Ishikawa (cell line): ENCODE measurements at regions not wholly inside any gene's neighbourhood (a gene's known extent, or its start where the extent isn't known, plus 50 kb on each side); places are given as distances from the start of the nearest gene placed in this dataset.

Experiments used
- CEBPB ChIP-seq: IDR thresholded peaks from 2 replicates; pipeline ENCODE4 v1.6.1; 2012
- CREB1 ChIP-seq: IDR thresholded peaks from 2 replicates; pipeline ENCODE4 v1.6.1; 2012; ENCODE audit warnings: low read depth
- EGR1 ChIP-seq: IDR thresholded peaks from 2 replicates; pipeline ENCODE4 v1.6.1; 2012
- EP300 ChIP-seq: IDR thresholded peaks from 2 replicates; pipeline ENCODE4 v1.6.1; 2012; ENCODE audit warnings: borderline replicate concordance
- FOXM1 ChIP-seq: IDR thresholded peaks from 2 replicates; pipeline ENCODE4 v1.6.1; 2012; ENCODE audit warnings: low read depth, borderline replicate concordance
- MAX ChIP-seq: IDR thresholded peaks from 2 replicates; pipeline ENCODE4 v1.6.1; 2012
- NFIC ChIP-seq: IDR thresholded peaks from 2 replicates; pipeline ENCODE4 v1.6.1; 2012
- RAD21 ChIP-seq: IDR thresholded peaks from 2 replicates; pipeline ENCODE4 v1.6.1; 2012; ENCODE audit warnings: low read depth
- REST ChIP-seq: IDR thresholded peaks from 2 replicates; pipeline ENCODE4 v1.6.1; 2012; ENCODE audit warnings: low read depth, mild to moderate bottlenecking
- TAF1 ChIP-seq: IDR thresholded peaks from 2 replicates; pipeline ENCODE4 v1.6.1; 2012; ENCODE audit warnings: low read depth, mild to moderate bottlenecking
- TCF12 ChIP-seq: IDR thresholded peaks from 2 replicates; pipeline ENCODE4 v1.6.1; 2012; ENCODE audit warnings: low read depth
- TEAD4 ChIP-seq: IDR thresholded peaks from 2 replicates; pipeline ENCODE4 v1.6.1; 2012
- YY1 ChIP-seq: IDR thresholded peaks from 2 replicates; pipeline ENCODE4 v1.6.1; 2012; ENCODE audit warnings: low read depth
- ZBTB7A ChIP-seq: IDR thresholded peaks from 2 replicates; pipeline ENCODE4 v1.6.1; 2012; ENCODE audit warnings: low read depth
- TF ChIP-seq, protein P1 (sequence below): IDR thresholded peaks from 2 replicates; pipeline ENCODE4 v1.6.1; 2012

GRCh38 chr5:2866662-2867372 lies 115.3 kb upstream of the IRX2 start:
- TF ChIP-seq NFIC = no peak
- no peak for TF ChIP-seq MAX
- TF ChIP-seq FOXM1 = no peak
- no peak for TF ChIP-seq YY1
- no peak for TF ChIP-seq EP300
- TF ChIP-seq CEBPB = no peak
- no peak for TF ChIP-seq RAD21
- TF ChIP-seq TAF1 = no peak
- no peak for TF ChIP-seq ZBTB7A

DNA sequence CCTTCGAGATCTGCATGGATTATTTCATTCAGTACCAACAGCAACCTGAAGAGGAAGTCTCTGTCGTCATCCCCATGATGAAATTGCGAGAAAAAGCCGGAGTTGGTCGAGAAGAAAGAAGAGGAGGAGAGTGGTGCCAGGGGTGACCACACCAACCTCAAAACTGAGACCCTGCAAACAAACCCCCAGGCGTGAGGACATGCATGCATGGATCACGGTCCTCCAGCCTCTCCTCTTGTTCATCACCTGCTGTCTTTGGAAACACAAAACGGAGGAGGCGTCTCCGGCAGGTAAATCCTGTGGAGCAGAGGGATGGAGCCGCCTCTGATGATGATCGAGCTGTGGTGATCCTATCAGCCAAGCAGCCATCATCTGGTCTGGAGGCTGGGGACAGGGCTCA lies 114.4 kb upstream of the IRX2 start:
- TF ChIP-seq YY1 = no peak
- TF ChIP-seq CEBPB = no peak

DNA sequence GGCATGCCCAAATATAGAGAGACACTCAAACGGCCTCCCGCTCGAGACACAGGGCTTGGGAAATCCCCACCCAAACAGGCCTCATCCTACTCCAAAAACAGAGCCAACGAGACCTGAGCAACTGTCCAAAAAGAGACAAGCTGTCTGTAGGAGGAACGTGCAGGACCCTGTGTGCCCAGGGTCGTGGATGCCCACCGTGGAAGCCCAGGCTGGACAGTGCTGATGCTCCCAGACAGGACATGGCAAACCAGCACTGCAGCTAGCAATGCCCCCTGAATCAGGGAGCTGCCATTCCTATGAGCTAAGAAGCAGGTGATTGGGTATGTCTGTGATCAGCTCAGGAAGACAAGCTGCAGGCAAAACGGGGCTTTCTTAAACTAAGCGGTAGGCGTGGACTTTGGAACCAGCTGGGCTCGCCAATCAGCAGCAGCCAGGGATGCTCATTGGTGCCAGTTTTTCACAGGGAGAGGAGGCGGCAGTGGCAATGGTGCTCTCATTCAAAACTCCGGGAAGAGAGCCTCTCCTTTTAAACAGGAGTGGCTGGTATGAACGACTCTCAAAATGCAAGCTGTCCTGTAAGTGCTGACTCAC lies 113.1 kb upstream of the IRX2 start:
- TF ChIP-seq MAX (no peak), YY1 (no peak), FOXM1 (no peak), ZBTB7A (no peak), EP300 (no peak), RAD21 (no peak), TCF12 (no peak), TAF1 (no peak), EGR1 (no peak), REST (no peak), CEBPB (no peak), NFIC (no peak), CREB1 (no peak), TEAD4 (no peak)
- TF ChIP-seq, protein P1, sequence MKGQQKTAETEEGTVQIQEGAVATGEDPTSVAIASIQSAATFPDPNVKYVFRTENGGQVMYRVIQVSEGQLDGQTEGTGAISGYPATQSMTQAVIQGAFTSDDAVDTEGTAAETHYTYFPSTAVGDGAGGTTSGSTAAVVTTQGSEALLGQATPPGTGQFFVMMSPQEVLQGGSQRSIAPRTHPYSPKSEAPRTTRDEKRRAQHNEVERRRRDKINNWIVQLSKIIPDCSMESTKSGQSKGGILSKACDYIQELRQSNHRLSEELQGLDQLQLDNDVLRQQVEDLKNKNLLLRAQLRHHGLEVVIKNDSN = no peak

DNA sequence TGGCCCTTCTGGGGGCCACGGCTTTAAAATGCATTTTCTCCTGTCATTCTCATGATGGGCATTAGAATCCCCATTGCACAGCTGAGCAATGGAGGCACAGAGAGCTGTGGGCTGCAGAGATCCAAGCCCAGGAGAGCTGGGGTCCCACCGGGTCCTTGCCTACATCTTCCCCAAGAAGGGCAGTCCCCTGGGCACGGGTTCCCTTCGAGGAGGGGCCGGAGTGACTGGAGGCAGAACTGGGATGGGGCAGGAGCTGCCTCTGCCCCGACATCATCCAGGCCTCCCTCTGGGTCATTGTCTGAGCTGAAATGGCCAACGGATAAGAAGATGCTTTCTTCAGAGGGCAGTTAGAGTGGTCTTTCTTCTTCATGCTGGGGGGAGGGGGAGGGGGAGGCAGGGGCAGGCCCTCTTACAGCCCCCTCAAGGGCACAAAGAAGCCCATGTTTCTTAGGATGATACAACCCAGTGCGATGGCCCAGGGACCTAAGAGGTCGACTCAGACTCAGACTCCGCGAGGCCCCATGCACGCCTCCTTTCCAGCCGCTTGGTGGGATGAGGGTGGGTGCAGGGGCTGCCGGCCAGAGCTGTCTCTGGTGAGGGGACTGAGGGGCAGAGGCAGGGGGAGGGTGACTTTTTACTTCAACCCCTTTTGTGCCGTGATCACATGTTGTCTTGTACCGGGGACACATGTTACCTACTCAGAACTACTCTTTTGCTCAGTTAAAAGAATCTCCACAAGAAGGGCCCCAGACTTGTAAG lies 112.4 kb upstream of the IRX2 start:
- TF ChIP-seq REST (no peak), YY1 (no peak), TAF1 (no peak), ZBTB7A (no peak), TCF12 (no peak), EP300 (no peak), MAX (no peak), RAD21 (no peak), EGR1 (no peak), FOXM1 (no peak), TEAD4 (no peak), CEBPB (no peak), CREB1 (no peak), NFIC (no peak)
- TF ChIP-seq, protein P1 = no peak

DNA sequence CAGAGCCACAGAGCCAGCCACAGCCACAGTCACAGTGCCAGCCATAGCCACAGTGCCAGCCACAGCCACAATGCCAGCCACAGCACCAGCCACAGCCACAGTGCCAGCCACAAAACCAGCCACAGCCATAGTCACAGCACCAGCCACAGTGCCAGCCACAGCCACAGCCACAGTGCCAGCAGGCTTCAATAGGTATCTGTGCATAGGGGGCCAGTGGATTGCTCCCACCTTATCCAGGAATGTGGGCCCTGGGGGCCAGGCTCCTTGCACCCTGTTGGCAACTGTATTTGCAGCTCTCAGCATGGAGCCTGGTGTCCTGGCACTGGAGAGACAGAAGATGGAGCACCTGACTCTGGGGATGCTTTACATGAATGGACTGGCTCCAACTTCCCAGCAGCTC lies 111.7 kb upstream of the IRX2 start:
- TF ChIP-seq RAD21 (no peak), REST (no peak), TEAD4 (no peak)
